ENCODE measurements at regions not wholly inside any gene's neighbourhood (a gene's known extent, or its start where the extent isn't known, plus 50 kb on each side); places are given as distances from the start of the nearest gene placed in this dataset.
"Not testable (repeated sequence)": the region's sequence is repeated elsewhere in the genome, so short reads cannot be mapped to it uniquely, and the experiment has no call there.

GRCh38 chr2:145524836-145525235 lies 1004.9 kb upstream of the ZEB2 start:
- Histone ChIP-seq H3K27me3 (ENCODE audit: insufficient read depth in 3 of 3, low read length in 2 of 3) (no peaks in the 10 kb centered on the region), H3K9me3 (no peaks in the 10 kb centered on the region), H3K4me1 (no peaks in the 10 kb centered on the region), H3K36me3 (ENCODE audit: insufficient read depth in 1 of 2, low read depth in 1 of 2) (no peaks in the 10 kb centered on the region), H3K27ac (no peak overlapping the region), H3K4me3 (no peak overlapping the region)
- WGBS, 3 donors: 62 to 67% (median 63%) methylated on average over 1 of the region's 1 CpG
- no peak for DNase-seq
- TF ChIP-seq CTCF (IDR thresholded peaks at IDR 0.05): no peak
- intact Hi-C loops (cut with DNase I): no loop called here
- ATAC-seq: no peak

- TF ChIP-seq CTCF (IDR thresholded peaks at IDR 0.05): no peak
- Histone ChIP-seq H3K27ac (no peak overlapping the region), H3K4me3 (no peak overlapping the region), H3K36me3 (ENCODE audit: insufficient read depth in 1 of 2, low read depth in 1 of 2) (no peaks in the 10 kb centered on the region), H3K9me3 (no peaks in the 10 kb centered on the region), H3K4me1 (no peaks in the 10 kb centered on the region), H3K27me3 (ENCODE audit: insufficient read depth in 3 of 3, low read length in 2 of 3) (no peaks in the 10 kb centered on the region)
- intact Hi-C loops (cut with DNase I): no loop called here
- 80 to 84% (median 81%) methylated on average over 6 of the region's 6 CpGs for WGBS, 3 donors
- DNase-seq (no peak), ATAC-seq (no peak)
Observed at GRCh38 chr2:145524303-145524702, 1004.4 kb upstream of the ZEB2 start.

- H3K4me1 ChIP-seq; H3K9me3 ChIP-seq; H3K36me3 ChIP-seq (ENCODE audit: insufficient read depth in 1 of 2, low read depth in 1 of 2); DNase-seq; H3K27me3 ChIP-seq (ENCODE audit: insufficient read depth in 3 of 3, low read length in 2 of 3); intact Hi-C loops (cut with DNase I); H3K27ac ChIP-seq; H3K4me3 ChIP-seq; ATAC-seq: not testable (repeated sequence)
- WGBS, 3 donors: 94 to 97% (median 96%) methylated on average over 5 of the region's 5 CpGs
Observed at GRCh38 chr2:145519254-145519653, 999.3 kb upstream of the ZEB2 start.

GRCh38 chr2:145511946-145512345 lies 992.0 kb upstream of the ZEB2 start:
- intact Hi-C loops (cut with DNase I): no loop called here
- DNase-seq: no peak
- H3K27ac ChIP-seq: no peak overlapping the region

GRCh38 chr2:145503511-145503910 lies 983.6 kb upstream of the ZEB2 start:
- Histone ChIP-seq H3K27me3 (ENCODE audit: insufficient read depth in 3 of 3, low read length in 2 of 3) (no peaks in the 10 kb centered on the region), H3K27ac (no peak overlapping the region), H3K9me3 (peaks cover under 1% of the 10 kb centered on the region), H3K36me3 (ENCODE audit: insufficient read depth in 1 of 2, low read depth in 1 of 2) (no peaks in the 10 kb centered on the region), H3K4me3 (no peak overlapping the region), H3K4me1 (no peaks in the 10 kb centered on the region)
- DNase-seq (no peak), ATAC-seq (no peak)
- 88 to 90% (median 89%) methylated on average over 3 of the region's 3 CpGs for WGBS, 3 donors
- TF ChIP-seq CTCF (IDR thresholded peaks at IDR 0.05): no peak
- intact Hi-C loops (cut with DNase I): no loop called here

More at GRCh38 chr2:145511946-145512345, 992.0 kb upstream of the ZEB2 start:
- ATAC-seq: no peak
- H3K4me1 ChIP-seq: no peaks in the 10 kb centered on the region
- peaks cover 6% of the 10 kb centered on the region for H3K9me3 ChIP-seq
- WGBS, 3 donors: 92 to 96% (median 96%) methylated on average over 4 of the region's 4 CpGs
- H3K36me3 ChIP-seq (ENCODE audit: insufficient read depth in 1 of 2, low read depth in 1 of 2): no peaks in the 10 kb centered on the region
- no peaks in the 10 kb centered on the region for H3K27me3 ChIP-seq (ENCODE audit: insufficient read depth in 3 of 3, low read length in 2 of 3)
- no peak for TF ChIP-seq CTCF (IDR thresholded peaks at IDR 0.05)
- no peak overlapping the region for H3K4me3 ChIP-seq

All from psoas muscle (tissue), 7 donors.